HepG2 (cell line): ENCODE measurements at regions not wholly inside any gene's neighbourhood (a gene's known extent, or its start where the extent isn't known, plus 50 kb on each side); places are given as distances from the start of the nearest gene placed in this dataset.
A peak's percentile ranks its signal among the peaks of the same experiment; 100 is the strongest.

Experiments used
- ATAC-seq: fragments of 200-7000 bp; cut with Tn5 transposase; 3 replicates; pipeline ENCODE4 v1.9.1; 2020; ENCODE audit warnings: mild to moderate bottlenecking, moderate library complexity
- BruUV-seq: library from RNA; stranded (reverse); fragments of 400-500 nt; replicated peaks from 2 replicates; lab custom pipeline; 2021; lab: Mats Ljungman, UMichigan
- CTCF ChIA-PET: fragments of 300-600 bp; formaldehyde crosslinking; extraction: SDS; loops from one replicate; lab custom pipeline; 2021; ENCODE audit warnings: low total read pairs, inconsistent platforms, low intra/inter-chr PET ratio; lab: Yijun Ruan, JAX
- POLR2A ChIA-PET: fragments of 350-600 bp; sonication (Branson Sonifier 250); formaldehyde crosslinking; loops from one replicate; lab custom pipeline; 2020; ENCODE audit warnings: antibody characterized with exemption, inconsistent platforms; lab: Yijun Ruan, JAX
- DNase-seq: peaks from one replicate; pipeline ENCODE4 v3.0.0-alpha.2; 2015; ENCODE audit warnings: low spot score
- FAIRE-seq: peaks from 3 replicates; lab custom pipeline; 2011; peaks lifted over from hg19 to GRCh38; lab: Jason Lieb, UNC
- H2AFZ ChIP-seq: one replicate; pipeline ENCODE4 v1.6.1; 2011; ENCODE audit warnings: low read length, inconsistent platforms
- H3K27ac ChIP-seq: fragments of 300-600 bp; 3 replicates; pipeline ENCODE4 v1.8.0; 2011; ENCODE audit warnings: mixed run types, mild to moderate bottlenecking, mixed read lengths, low read length, inconsistent platforms; ENCODE audit not compliant: insufficient read depth; ENCODE audit errors: extremely low read length
- H3K27me3 ChIP-seq, 2 experiments: fragments of 200-600 bp in 1 of 2; 2 replicates in 1 of 2; 3 replicates in 1 of 2; pipeline versions ENCODE4 v1.6.0 to v1.8.0; 2011; ENCODE audit warnings: low read length in 2 of 2, mild to moderate bottlenecking in 2 of 2, moderate library complexity in 2 of 2, inconsistent platforms in 1 of 2; ENCODE audit not compliant: insufficient read depth in 2 of 2, control insufficient read depth in 1 of 2
- H3K36me3 ChIP-seq, 2 experiments: fragments of 200-600 bp in 1 of 2; replicated peaks in 1 of 2; 2 replicates in 1 of 2; 3 replicates in 1 of 2; pipeline versions ENCODE4 v1.5.1 to v1.8.0; 2011; ENCODE audit warnings: low read length in 2 of 2, inconsistent platforms in 1 of 2; ENCODE audit not compliant: insufficient read depth in 2 of 2, control insufficient read depth in 1 of 2
- H3K4me1 ChIP-seq: 2 replicates; pipeline ENCODE4 v1.5.1; 2012; ENCODE audit warnings: low read length, inconsistent platforms; ENCODE audit not compliant: insufficient read depth
- H3K4me2 ChIP-seq: 2 replicates; pipeline ENCODE4 v1.6.0; 2011; ENCODE audit warnings: low read depth, low read length, inconsistent platforms
- H3K4me3 ChIP-seq, 3 experiments: fragments of 200-600 bp in 1 of 3; sonication (generic), shearing (Covaris generic) in 1 of 3; replicated peaks in 1 of 3; 2 replicates each; pipeline ENCODE4 v1.5.1; 2011 to 2016; ENCODE audit warnings: low read length in 3 of 3, inconsistent platforms in 2 of 3, low read depth in 2 of 3, mild to moderate bottlenecking in 2 of 3, control low read depth in 1 of 3, mixed read lengths in 1 of 3; ENCODE audit not compliant: insufficient read depth in 1 of 3
- H3K79me2 ChIP-seq: one replicate; pipeline ENCODE4 v1.6.1; 2011; ENCODE audit warnings: low read length, inconsistent platforms; ENCODE audit not compliant: insufficient read depth
- H3K9ac ChIP-seq: 2 replicates; pipeline ENCODE4 v1.6.0; 2011; ENCODE audit warnings: mild to moderate bottlenecking, low read depth, low read length, inconsistent platforms; ENCODE audit not compliant: insufficient read depth
- H3K9me3 ChIP-seq: 2 replicates; pipeline ENCODE4 v1.5.1; 2012; ENCODE audit warnings: mild to moderate bottlenecking, low read length
- H4K20me1 ChIP-seq: 2 replicates; pipeline ENCODE4 v1.6.0; 2011; ENCODE audit warnings: inconsistent platforms, mild to moderate bottlenecking, low read length, moderate library complexity; ENCODE audit not compliant: insufficient read depth
- CHD2 ChIP-seq: IDR thresholded peaks from 2 replicates; pipeline ENCODE4 v1.6.1; 2011; ENCODE audit warnings: low read depth, low read length, improper control_type of control experiment
- CTCF ChIP-seq: sonication (generic); formaldehyde crosslinking; IDR thresholded peaks from 2 replicates; pipeline ENCODE4 v1.5.0; 2020; ENCODE audit warnings: mild to moderate bottlenecking, missing genetic modification reagents, moderate library complexity
- ISL2 ChIP-seq: sonication (generic); formaldehyde crosslinking; IDR thresholded peaks from 2 replicates; pipeline ENCODE4 v1.5.0; 2020; ENCODE audit warnings: missing genetic modification reagents
- KLF13 ChIP-seq: sonication (generic); formaldehyde crosslinking; IDR thresholded peaks from 2 replicates; pipeline ENCODE4 v1.4.0; 2020; ENCODE audit warnings: mild to moderate bottlenecking, missing genetic modification reagents
- NFE2L2 ChIP-seq: fragments of 150-350 bp; IDR thresholded peaks from 2 replicates; pipeline ENCODE4 v1.6.1; 2014; ENCODE audit warnings: low read length
- NR2F6 ChIP-seq, 2 experiments: IDR thresholded peaks; 2 replicates each; pipeline ENCODE4 v1.6.1; 2016; ENCODE audit warnings: antibody characterized with exemption in 1 of 2, mild to moderate bottlenecking in 1 of 2
- RAD21 ChIP-seq: fragments of 450-650 bp; formaldehyde crosslinking; IDR thresholded peaks from 2 replicates; pipeline ENCODE4 v1.5.0; 2020; ENCODE audit warnings: mild to moderate bottlenecking
- RXRB ChIP-seq: IDR thresholded peaks from 2 replicates; pipeline ENCODE4 v1.6.1; 2016; ENCODE audit warnings: borderline replicate concordance, missing genetic modification reagents, missing compliant biosample characterization
- SALL1 ChIP-seq: sonication (generic); formaldehyde crosslinking; IDR thresholded peaks from 2 replicates; pipeline ENCODE4 v1.8.0; 2022; ENCODE audit warnings: mild to moderate bottlenecking, missing genetic modification reagents
- SMC3 ChIP-seq: IDR thresholded peaks from 2 replicates; pipeline ENCODE4 v1.6.1; 2011; ENCODE audit warnings: low read length, improper control_type of control experiment
- SPEN ChIP-seq: sonication (generic); formaldehyde crosslinking; IDR thresholded peaks from 2 replicates; pipeline ENCODE4 v1.5.1; 2020; ENCODE audit warnings: low read depth, mild to moderate bottlenecking, missing genetic modification reagents
- STAG1 ChIP-seq: sonication (generic); formaldehyde crosslinking; IDR thresholded peaks from 2 replicates; pipeline ENCODE4 v1.4.0; 2020; ENCODE audit warnings: missing genetic modification reagents
- ZNF331 ChIP-seq: sonication (generic); formaldehyde crosslinking; IDR thresholded peaks from 2 replicates; pipeline ENCODE4 v1.4.0; 2020; ENCODE audit warnings: missing genetic modification reagents
- ZNF644 ChIP-seq: IDR thresholded peaks from 2 replicates; pipeline ENCODE4 v1.6.1; 2016; ENCODE audit warnings: low read depth
- WGBS: methylation state at CpG from one replicate; pipeline ENCODE4 v1.1.6; 2017; ENCODE audit warnings: low lambda C conversion rate; 5-methylcytosine and 5-hydroxymethylcytosine counted together
- in situ Hi-C: cut with HindIII; loops from 2 replicates; pipeline ENCODE4 v1.10.0; 2017; ENCODE audit warnings: low pct_unique_long_range_greater_than_20kb; ENCODE audit not compliant: extremely low pct_ligation_motif_present
- intact Hi-C: fragments of 100-400 bp; cut with micrococcal nuclease; formaldehyde crosslinking; loops from one replicate; pipeline ENCODE4 v1.10.0; 2022; ENCODE audit not compliant: unreplicated experiment

DNA sequence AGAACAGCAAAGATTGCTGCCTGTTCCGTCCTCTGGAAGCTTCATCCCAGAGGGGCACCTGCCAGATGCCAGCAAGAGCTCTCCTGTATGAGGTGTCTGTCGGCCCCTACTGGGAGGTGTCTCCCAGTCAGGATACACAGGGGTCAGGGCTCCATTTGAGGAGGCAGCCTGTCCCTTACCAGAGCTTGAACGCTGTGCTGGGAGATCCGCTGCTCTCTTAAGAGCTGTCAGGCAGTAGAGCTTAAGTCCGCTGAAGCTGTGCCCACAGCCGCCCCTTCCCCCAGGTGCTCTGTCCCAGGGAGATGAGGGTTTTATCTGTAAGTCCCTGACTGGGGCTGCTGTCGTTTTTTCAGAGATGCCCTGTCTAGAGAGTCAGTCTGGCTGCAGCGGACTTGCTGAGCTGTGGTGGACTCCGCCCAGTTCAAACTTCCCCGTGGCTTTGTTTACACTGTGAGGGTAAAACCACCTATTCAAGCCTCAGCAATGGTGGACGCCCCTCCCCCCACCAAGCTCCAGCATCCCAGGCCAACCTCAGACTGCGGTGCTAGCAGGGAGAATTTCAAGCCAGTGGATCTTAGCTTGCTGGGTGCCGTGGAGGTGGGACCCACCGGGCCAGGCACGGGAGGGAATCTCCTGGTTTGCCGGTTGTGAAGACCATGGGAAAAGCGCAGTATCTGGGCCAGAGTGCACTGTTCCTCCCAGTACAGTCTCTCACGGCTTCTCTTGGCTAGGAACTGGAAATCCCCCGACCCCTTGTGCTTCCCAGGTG is 62.1 kb upstream of the FER start (continued):
- TF ChIP-seq SALL1 (CRISPR knock-in tag) = peak; percentile 77

DNA sequence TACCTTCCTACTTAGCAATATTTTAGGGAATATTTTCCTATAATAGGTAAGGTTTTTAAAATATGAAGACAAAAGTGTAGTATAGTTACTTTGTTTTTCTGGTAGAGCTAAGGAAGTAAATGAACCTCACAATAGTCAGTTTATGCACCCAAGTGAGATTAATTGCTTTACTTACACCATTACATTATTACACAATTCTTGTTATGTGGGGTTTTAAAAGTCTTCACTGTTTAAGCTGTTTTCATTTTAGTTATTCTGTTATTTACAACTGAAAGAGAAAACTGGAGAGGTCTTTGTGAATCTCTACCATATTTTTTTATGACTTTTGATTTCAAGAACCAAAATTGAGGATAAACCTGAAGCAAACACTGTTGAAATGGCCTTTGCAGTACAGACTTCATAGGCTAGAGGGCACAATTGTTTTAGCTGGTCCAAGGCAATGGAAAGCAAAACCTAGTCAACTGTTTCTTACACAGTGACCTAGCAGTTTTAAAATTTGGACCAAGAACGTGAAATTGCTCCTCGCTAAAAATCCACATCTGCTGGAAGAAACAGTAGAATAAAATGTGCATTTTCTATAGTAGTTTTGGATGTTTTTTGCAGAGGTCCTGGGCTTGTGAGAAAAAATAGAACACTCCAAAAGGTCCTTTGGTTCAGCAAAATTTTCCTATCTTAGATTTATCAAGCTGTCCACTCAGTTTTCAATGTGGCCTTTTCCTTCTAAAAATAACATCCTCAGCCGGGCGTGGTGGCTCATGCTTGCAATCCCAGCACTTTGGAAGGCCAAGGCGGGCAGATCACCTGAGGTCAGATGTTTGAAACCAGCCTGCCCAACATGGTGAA is 66.4 kb upstream of the FER start:
- ATAC-seq = peak; percentile 78
- CTCF ChIA-PET = interaction anchor here (1.4 to 1.5 kb wide), 2 partner anchors 787 to 1008 kb away, joined by 5 read pairs; no protein-coding TSS in a partner anchor
- Histone ChIP-seq H3K9me3 (no peaks in the 10 kb centered on the region), H3K9ac (no peak overlapping the region), H3K36me3 (no peaks in the 10 kb centered on the region), H3K79me2 (no peaks in the 10 kb centered on the region), H3K4me1 (peaks cover 12% of the 10 kb centered on the region), H3K27ac (no peak overlapping the region), H3K4me3 (no peak overlapping the region), H2AFZ (peak overlapping the region; percentile 63), H3K4me2 (peak overlapping the region; percentile 61), H3K27me3 (no peaks in the 10 kb centered on the region; a peak in 1 of 5 replicates), H4K20me1 (no peaks in the 10 kb centered on the region)
- intact Hi-C loops = loop anchor here (2.0 kb wide), 2 partner anchors 244 to 788 kb away; no protein-coding TSS in a partner anchor
- DNase-seq = peak; percentile 50
- FAIRE-seq = peak; percentile 91
- POLR2A ChIA-PET = no interaction called here
- in situ Hi-C loops = no loop called here
- no TSS peak for BruUV-seq
- TF ChIP-seq RAD21 (CRISPR knock-in tag) (peak; percentile 65), CHD2 (no peak), KLF13 (CRISPR knock-in tag) (no peak), CTCF (CRISPR knock-in tag) (peak; percentile 78), ZNF644 (CRISPR knock-in tag) (0 out of 2 replicates have a peak, but pooled peaks have one; percentile 11), NR2F6 (IDR thresholded peaks at IDR 0.05) (no peak), NR2F6 (CRISPR knock-in tag; IDR thresholded peaks at IDR 0.05) (peak; percentile 9; the same call in 1 of the 2 replicates), SMC3 (peak; percentile 57; the same call in 1 of the 2 replicates), SPEN (no peak), NFE2L2 (peak; percentile 46; the same call in 1 of the 2 replicates), STAG1 (peak; percentile 84), ISL2 (CRISPR knock-in tag) (no peak), RXRB (0 out of 2 replicates have a peak, but pooled peaks have one; percentile 19), ZNF331 (0 out of 2 replicates have a peak, but pooled peaks have one; percentile 23)
- WGBS = 8% methylated on average over 5 of the region's 5 CpGs
